IMR-90 (cell line): ENCODE measurements at regions not wholly inside any gene's neighbourhood (a gene's known extent, or its start where the extent isn't known, plus 50 kb on each side); places are given as distances from the start of the nearest gene placed in this dataset.

Experiments used
- ATAC-seq: fragments of 200-7000 bp; cut with Tn5 transposase; 2 replicates; pipeline ENCODE4 v1.9.1; 2020; ENCODE audit warnings: low read depth, mild to moderate bottlenecking, moderate library complexity
- BruUV-seq: library from RNA; stranded (reverse); fragments of 400-500 nt; replicated peaks from 2 replicates; lab custom pipeline; 2021; lab: Mats Ljungman, UMichigan
- CTCF ChIA-PET: fragments of 300-600 bp; formaldehyde crosslinking; extraction: SDS; loops from one replicate; lab custom pipeline; 2021; ENCODE audit warnings: antibody characterized with exemption; lab: Yijun Ruan, JAX
- POLR2A ChIA-PET: fragments of 300-600 bp; sonication (Branson Sonifier 250); formaldehyde crosslinking; loops from one replicate; lab custom pipeline; 2022; ENCODE audit warnings: antibody characterized with exemption; ENCODE audit not compliant: unreplicated experiment; lab: Charles Lee
- DNase-seq: peaks from one replicate; pipeline ENCODE4 v3.0.0; 2013
- H2AFZ ChIP-seq: replicated peaks from 2 replicates; pipeline ENCODE3; 2013; ENCODE audit warnings: low read length, mild to moderate bottlenecking; ENCODE audit not compliant: poor library complexity
- H2AK5ac ChIP-seq: 2 replicates; pipeline ENCODE4 v1.6.1; 2013; ENCODE audit warnings: low read depth, low read length, inconsistent platforms
- H2AK9ac ChIP-seq: replicated peaks from 2 replicates; pipeline ENCODE3; 2013; ENCODE audit warnings: mild to moderate bottlenecking, low read depth, low read length, moderate library complexity; ENCODE audit not compliant: poor library complexity
- H2BK120ac ChIP-seq: 2 replicates; pipeline ENCODE4 v1.6.1; 2013; ENCODE audit warnings: low read depth, low read length, inconsistent platforms
- H2BK15ac ChIP-seq: 3 replicates; pipeline ENCODE4 v1.6.1; 2013; ENCODE audit warnings: low read depth, low read length, inconsistent platforms
- H2BK20ac ChIP-seq: 2 replicates; pipeline ENCODE4 v1.6.1; 2013; ENCODE audit warnings: low read depth, mild to moderate bottlenecking, inconsistent platforms, low read length, moderate library complexity
- H2BK5ac ChIP-seq: 2 replicates; pipeline ENCODE4 v1.6.1; 2013; ENCODE audit warnings: mild to moderate bottlenecking, low read depth, low read length, inconsistent platforms; ENCODE audit not compliant: poor library complexity, severe bottlenecking
- H3K14ac ChIP-seq: replicated peaks from 2 replicates; pipeline ENCODE4 v1.6.1; 2013; ENCODE audit warnings: low read depth, low read length, inconsistent platforms
- H3K18ac ChIP-seq: 2 replicates; pipeline ENCODE4 v1.6.1; 2013; ENCODE audit warnings: low read depth, low read length, control low read depth
- H3K23ac ChIP-seq: 2 replicates; pipeline ENCODE4 v1.6.1; 2013; ENCODE audit warnings: low read depth, low read length, inconsistent platforms
- H3K27ac ChIP-seq: 2 replicates; pipeline ENCODE4 v1.5.1; 2013; ENCODE audit warnings: mild to moderate bottlenecking, control low read depth, low read length; ENCODE audit not compliant: insufficient read depth
- H3K27me3 ChIP-seq: 2 replicates; pipeline ENCODE4 v1.6.1; 2013; ENCODE audit warnings: low read length; ENCODE audit not compliant: control insufficient read depth, insufficient read depth
- H3K36me3 ChIP-seq: 2 replicates; pipeline ENCODE4 v1.6.1; 2013; ENCODE audit warnings: low read length, mixed read lengths; ENCODE audit not compliant: control insufficient read depth, insufficient read depth
- H3K4ac ChIP-seq: 2 replicates; pipeline ENCODE4 v1.6.1; 2013; ENCODE audit warnings: low read depth, low read length, inconsistent platforms
- H3K4me1 ChIP-seq: 2 replicates; pipeline ENCODE4 v1.6.1; 2013; ENCODE audit warnings: low read length, mixed read lengths; ENCODE audit not compliant: control insufficient read depth, insufficient read depth
- H3K4me2 ChIP-seq: 2 replicates; pipeline ENCODE4 v1.6.1; 2013; ENCODE audit warnings: low read depth, mild to moderate bottlenecking, control low read depth, low read length, moderate library complexity
- H3K4me3 ChIP-seq: 2 replicates; pipeline ENCODE4 v1.5.1; 2013; ENCODE audit warnings: low read depth, mild to moderate bottlenecking, control low read depth, low read length, moderate library complexity; ENCODE audit not compliant: insufficient read depth
- H3K56ac ChIP-seq: 2 replicates; pipeline ENCODE4 v1.6.1; 2013; ENCODE audit warnings: low read length, inconsistent platforms; ENCODE audit not compliant: insufficient read depth; ENCODE audit errors: extremely low read depth
- H3K79me1 ChIP-seq, 2 experiments: 2 replicates each; pipeline ENCODE4 v1.6.1; 2013; ENCODE audit warnings: low read length in 2 of 2, inconsistent platforms in 1 of 2, low read depth in 1 of 2
- H3K9ac ChIP-seq: 2 replicates; pipeline ENCODE4 v1.6.1; 2013; ENCODE audit warnings: low read depth, low read length, control low read depth
- H3K9me1 ChIP-seq: 2 replicates; pipeline ENCODE4 v1.6.1; 2013; ENCODE audit warnings: low read length, inconsistent platforms; ENCODE audit not compliant: insufficient read depth
- H3K9me3 ChIP-seq: 2 replicates; pipeline ENCODE4 v1.6.1; 2013; ENCODE audit warnings: low read length; ENCODE audit not compliant: control insufficient read depth, insufficient read depth
- H4K20me1 ChIP-seq: 2 replicates; pipeline ENCODE4 v1.6.1; 2013; ENCODE audit warnings: low read length, inconsistent platforms; ENCODE audit not compliant: insufficient read depth
- H4K5ac ChIP-seq: 2 replicates; pipeline ENCODE4 v1.6.1; 2013; ENCODE audit warnings: mild to moderate bottlenecking, low read depth, low read length, control low read depth
- H4K8ac ChIP-seq, 2 experiments: 2 replicates each; pipeline ENCODE4 v1.6.1; 2013; ENCODE audit warnings: low read depth in 2 of 2, low read length in 2 of 2, control low read depth in 1 of 2, inconsistent platforms in 1 of 2
- H4K91ac ChIP-seq: 2 replicates; pipeline ENCODE4 v1.6.1; 2013; ENCODE audit warnings: low read depth, low read length, inconsistent platforms; ENCODE audit not compliant: insufficient read depth
- CEBPB ChIP-seq: IDR thresholded peaks from 2 replicates; pipeline ENCODE4 v1.6.1; 2012; ENCODE audit warnings: low read depth, low read length, improper control_type of control experiment
- FOS ChIP-seq: fragments of 150-350 bp; IDR thresholded peaks from 2 replicates; pipeline ENCODE4 v1.6.1; 2016; ENCODE audit warnings: low read depth, low read length
- MAFK ChIP-seq: IDR thresholded peaks from 2 replicates; pipeline ENCODE4 v1.6.1; 2012; ENCODE audit warnings: low read depth, low read length, improper control_type of control experiment
- MAZ ChIP-seq: IDR thresholded peaks from 2 replicates; pipeline ENCODE4 v1.6.1; 2012; ENCODE audit warnings: low read depth, mild to moderate bottlenecking, low read length, improper control_type of control experiment, moderate library complexity, borderline replicate concordance
- NFE2L2 ChIP-seq: fragments of 150-350 bp; IDR thresholded peaks from 2 replicates; pipeline ENCODE4 v1.6.1; 2016; ENCODE audit warnings: low read depth, mild to moderate bottlenecking, low read length
- POLR2A ChIP-seq: IDR thresholded peaks from 2 replicates; pipeline ENCODE4 v1.6.1; 2012; ENCODE audit warnings: mild to moderate bottlenecking, low read depth, low read length
- SMC3 ChIP-seq: fragments of 150-350 bp; IDR thresholded peaks from 2 replicates; pipeline ENCODE4 v1.6.1; 2016; ENCODE audit warnings: low read depth, mild to moderate bottlenecking, antibody characterized with exemption, low read length, moderate library complexity
- WGBS, 2 experiments: methylation state at CpG; one replicate each; pipeline versions ENCODE4 v1.1.5 to v1.1.7; 2013; ENCODE audit warnings: missing lambda C conversion rate in 2 of 2; ENCODE audit not compliant: insufficient read length in 1 of 2; ENCODE audit errors: extremely low coverage in 2 of 2; 5-methylcytosine and 5-hydroxymethylcytosine counted together
- dilution Hi-C: fragments of 300-500 bp; cut with HindIII; formaldehyde crosslinking; loops from one replicate; pipeline ENCODE4 v1.14.3; 2018; ENCODE audit warnings: low sequenced_read_pairs; ENCODE audit not compliant: unreplicated experiment
- in situ Hi-C: fragments of 300-500 bp; cut with MboI; formaldehyde crosslinking; loops from 3 replicates; pipeline ENCODE4 v1.14.3; 2019; ENCODE audit warnings: low sequenced_read_pairs, inconsistent platforms, mixed read lengths
- intact Hi-C: fragments of 100-400 bp; cut with micrococcal nuclease; formaldehyde crosslinking; loops from 2 replicates; pipeline ENCODE4 v1.10.0; 2022
- TF ChIP-seq, protein P1 (sequence below): conservative IDR thresholded peaks from 2 replicates; pipeline ENCODE4 v1.5.1; 2012; ENCODE audit warnings: mild to moderate bottlenecking, low read depth, low read length, improper control_type of control experiment
- TF ChIP-seq, protein P2 (sequence below): fragments of 150-350 bp; IDR thresholded peaks from 2 replicates; pipeline ENCODE4 v1.6.1; 2017; ENCODE audit warnings: mild to moderate bottlenecking, antibody characterized with exemption, low read length, low read depth

DNA sequence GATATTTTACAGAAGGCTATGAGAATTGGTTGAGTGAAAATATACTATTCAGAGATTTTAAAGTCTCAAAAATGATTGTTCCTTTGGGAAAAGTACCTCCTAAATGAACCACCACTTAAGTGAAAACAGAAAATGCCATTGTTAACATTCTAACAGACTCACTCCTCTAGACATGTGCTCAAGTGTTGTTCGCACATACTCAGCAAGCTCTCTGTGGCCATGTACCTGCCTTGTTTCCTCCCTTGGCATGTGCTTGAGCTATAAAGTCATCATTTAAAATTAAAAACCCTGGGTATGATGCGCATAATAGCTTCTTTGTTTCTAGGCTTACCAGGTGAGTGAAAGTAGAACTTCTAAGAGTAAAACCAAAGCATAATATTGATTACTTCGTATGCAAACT is 343.2 kb upstream of the VRK2 start:
- no peak overlapping the region for H3K14ac ChIP-seq
- DNase-seq: no peak
- no peaks in the 10 kb centered on the region for H3K36me3 ChIP-seq
- H3K18ac ChIP-seq: no peak overlapping the region
- no peaks in the 10 kb centered on the region for H4K20me1 ChIP-seq
- no TSS peak for BruUV-seq
- no peak overlapping the region for H2BK5ac ChIP-seq
- no peak overlapping the region for H2BK120ac ChIP-seq
- H3K4me1 ChIP-seq: no peaks in the 10 kb centered on the region
- no peaks in the 10 kb centered on the region for H3K79me1 ChIP-seq
- H2AFZ ChIP-seq: no peak overlapping the region
- in situ Hi-C loops: no loop called here
- H3K4me2 ChIP-seq: no peak overlapping the region
- no peak overlapping the region for H3K56ac ChIP-seq
- ChIA-PET POLR2A (no interaction called here), CTCF (no interaction called here)
- no peak overlapping the region for H2BK20ac ChIP-seq
- TF ChIP-seq MAFK: no peak
- TF ChIP-seq POLR2A: no peak
- no peak for TF ChIP-seq CEBPB
- no peak for TF ChIP-seq SMC3
- TF ChIP-seq MAZ: no peak
- no peak for TF ChIP-seq NFE2L2
- TF ChIP-seq FOS: no peak
- TF ChIP-seq, protein P1, sequence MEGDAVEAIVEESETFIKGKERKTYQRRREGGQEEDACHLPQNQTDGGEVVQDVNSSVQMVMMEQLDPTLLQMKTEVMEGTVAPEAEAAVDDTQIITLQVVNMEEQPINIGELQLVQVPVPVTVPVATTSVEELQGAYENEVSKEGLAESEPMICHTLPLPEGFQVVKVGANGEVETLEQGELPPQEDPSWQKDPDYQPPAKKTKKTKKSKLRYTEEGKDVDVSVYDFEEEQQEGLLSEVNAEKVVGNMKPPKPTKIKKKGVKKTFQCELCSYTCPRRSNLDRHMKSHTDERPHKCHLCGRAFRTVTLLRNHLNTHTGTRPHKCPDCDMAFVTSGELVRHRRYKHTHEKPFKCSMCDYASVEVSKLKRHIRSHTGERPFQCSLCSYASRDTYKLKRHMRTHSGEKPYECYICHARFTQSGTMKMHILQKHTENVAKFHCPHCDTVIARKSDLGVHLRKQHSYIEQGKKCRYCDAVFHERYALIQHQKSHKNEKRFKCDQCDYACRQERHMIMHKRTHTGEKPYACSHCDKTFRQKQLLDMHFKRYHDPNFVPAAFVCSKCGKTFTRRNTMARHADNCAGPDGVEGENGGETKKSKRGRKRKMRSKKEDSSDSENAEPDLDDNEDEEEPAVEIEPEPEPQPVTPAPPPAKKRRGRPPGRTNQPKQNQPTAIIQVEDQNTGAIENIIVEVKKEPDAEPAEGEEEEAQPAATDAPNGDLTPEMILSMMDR: no peak
- TF ChIP-seq, protein P2, sequence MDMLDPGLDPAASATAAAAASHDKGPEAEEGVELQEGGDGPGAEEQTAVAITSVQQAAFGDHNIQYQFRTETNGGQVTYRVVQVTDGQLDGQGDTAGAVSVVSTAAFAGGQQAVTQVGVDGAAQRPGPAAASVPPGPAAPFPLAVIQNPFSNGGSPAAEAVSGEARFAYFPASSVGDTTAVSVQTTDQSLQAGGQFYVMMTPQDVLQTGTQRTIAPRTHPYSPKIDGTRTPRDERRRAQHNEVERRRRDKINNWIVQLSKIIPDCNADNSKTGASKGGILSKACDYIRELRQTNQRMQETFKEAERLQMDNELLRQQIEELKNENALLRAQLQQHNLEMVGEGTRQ: no peak
- H3K9me1 ChIP-seq: no peaks in the 10 kb centered on the region
- no peak overlapping the region for H4K8ac ChIP-seq
- dilution Hi-C loops: no loop called here
- no CpG with 5 or more reads among the region's 3 CpGs for WGBS, 2 experiments
- ATAC-seq: no peak
- no peak overlapping the region for H4K5ac ChIP-seq
- no peak overlapping the region for H4K91ac ChIP-seq
- intact Hi-C loops: no loop called here
- no peak overlapping the region for H3K4ac ChIP-seq
- H2AK5ac ChIP-seq: no peak overlapping the region
- H3K9me3 ChIP-seq: no peaks in the 10 kb centered on the region
- H3K4me3 ChIP-seq: no peak overlapping the region
- no peak overlapping the region for H3K9ac ChIP-seq
- no peak overlapping the region for H2AK9ac ChIP-seq
- no peak overlapping the region for H3K23ac ChIP-seq
- H3K27ac ChIP-seq: no peak overlapping the region
- H2BK15ac ChIP-seq: no peak overlapping the region
- no peaks in the 10 kb centered on the region for H3K27me3 ChIP-seq
